GM19324 (cell line): ENCODE measurements at regions not wholly inside any gene's neighbourhood (a gene's known extent, or its start where the extent isn't known, plus 50 kb on each side); places are given as distances from the start of the nearest gene placed in this dataset.

Experiments used
- ATAC-seq: cut with Tn5 transposase; IDR thresholded peaks from one replicate; pipeline ENCODE4 v1.9.1; 2021; ENCODE audit warnings: mild to moderate bottlenecking, moderate library complexity; ENCODE audit not compliant: unreplicated experiment, low FRiP score

GRCh38 chr6:37104824-37105147 is 65.2 kb upstream of the PIM1 start:
- ATAC-seq: no peak

- ATAC-seq: no peak
Measured at GRCh38 chr6:37105148-37106050, 64.6 kb upstream of the PIM1 start.

- ATAC-seq: no peak
Measured at GRCh38 chr6:37106051-37106363, 63.9 kb upstream of the PIM1 start.

- no peak for ATAC-seq
Measured at GRCh38 chr6:37106554-37106953, 63.4 kb upstream of the PIM1 start.

- no peak for ATAC-seq
Measured at GRCh38 chr6:37106982-37107491, 62.9 kb upstream of the PIM1 start.

- ATAC-seq: no peak
Measured at GRCh38 chr6:37109714-37110499, 60.0 kb upstream of the PIM1 start.

- ATAC-seq: no peak
Measured at GRCh38 chr6:37110500-37111461, 59.2 kb upstream of the PIM1 start.

- ATAC-seq: no peak
Measured at GRCh38 chr6:37113976-37114375, 56.0 kb upstream of the PIM1 start.

GRCh38 chr6:37114612-37115011 is 55.3 kb upstream of the PIM1 start:
- ATAC-seq: no peak

GRCh38 chr6:37115236-37115895 is 54.6 kb upstream of the PIM1 start:
- no peak for ATAC-seq

GRCh38 chr6:37116326-37116725 is 53.6 kb upstream of the PIM1 start:
- ATAC-seq: no peak

- ATAC-seq: no peak
Measured at GRCh38 chr6:37119387-37119886, 50.5 kb upstream of the PIM1 start.
